Adipocyte (in vitro differentiated cells): ENCODE measurements at regions not wholly inside any gene's neighbourhood (a gene's known extent, or its start where the extent isn't known, plus 50 kb on each side); places are given as distances from the start of the nearest gene placed in this dataset.

Source experiments
- DNase-seq: peaks from one replicate; pipeline ENCODE4 v3.0.0-alpha.2; 2015; ENCODE audit warnings: low read depth
- H3K27me3 ChIP-seq: replicated peaks from 2 replicates; pipeline ENCODE4 v1.7.0; 2013; ENCODE audit warnings: mild to moderate bottlenecking, low read length, moderate library complexity; ENCODE audit not compliant: control insufficient read depth, insufficient read depth
- H3K36me3 ChIP-seq: 2 replicates; pipeline ENCODE4 v1.7.0; 2013; ENCODE audit warnings: low read length, mild to moderate bottlenecking, moderate library complexity; ENCODE audit not compliant: control insufficient read depth, insufficient read depth, severe bottlenecking
- H3K4me1 ChIP-seq: 2 replicates; pipeline ENCODE4 v1.7.0; 2013; ENCODE audit warnings: mild to moderate bottlenecking, low read length, moderate library complexity; ENCODE audit not compliant: control insufficient read depth, insufficient read depth
- H3K4me3 ChIP-seq: 2 replicates; pipeline ENCODE4 v1.7.0; 2013; ENCODE audit warnings: mild to moderate bottlenecking, low read length, moderate library complexity
- H3K9ac ChIP-seq: 2 replicates; pipeline ENCODE4 v1.7.0; 2013; ENCODE audit warnings: mild to moderate bottlenecking, low read length, moderate library complexity
- H3K9me3 ChIP-seq: 2 replicates; pipeline ENCODE4 v1.7.0; 2013; ENCODE audit warnings: mild to moderate bottlenecking, low read length, moderate library complexity; ENCODE audit not compliant: control insufficient read depth

DNA sequence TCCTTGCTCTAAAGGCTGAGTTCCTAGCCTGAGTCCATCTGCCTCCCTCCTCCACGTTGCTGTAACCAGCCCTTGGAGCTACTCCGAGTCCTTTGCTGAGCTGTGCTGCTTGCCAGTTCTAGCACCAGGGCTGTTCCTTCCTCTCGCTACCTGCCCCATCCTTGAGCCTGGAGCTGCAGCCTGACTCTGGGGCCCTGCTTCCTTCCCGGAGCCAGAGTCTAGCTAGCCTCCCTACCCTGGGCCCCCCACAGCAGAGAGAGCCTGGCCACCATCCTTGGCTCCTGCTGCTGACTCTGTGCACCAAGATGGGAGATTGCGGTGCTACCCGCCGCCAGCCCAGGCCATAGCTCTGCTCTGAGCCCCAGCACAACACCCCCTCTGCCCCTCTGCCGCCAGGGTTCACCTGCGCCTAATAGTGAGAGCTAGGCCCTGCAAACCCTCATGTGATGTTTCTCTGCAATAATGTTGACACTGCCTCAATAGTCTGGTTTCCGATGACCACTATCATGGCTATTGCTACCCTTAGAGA is 135.9 kb upstream of the ASB18 start:
- H3K27me3 ChIP-seq, result peaks cover 25% of the 10 kb centered on the region
- H3K9me3 ChIP-seq, result no peaks in the 10 kb centered on the region
- no peak for DNase-seq
- H3K4me1 ChIP-seq, result no peaks in the 10 kb centered on the region
- H3K36me3 ChIP-seq, result no peaks in the 10 kb centered on the region
- no peak overlapping the region for H3K4me3 ChIP-seq
- no peak overlapping the region for H3K9ac ChIP-seq

- no peaks in the 10 kb centered on the region for H3K4me1 ChIP-seq
- H3K9ac ChIP-seq, result no peak overlapping the region
- H3K27me3 ChIP-seq, result peaks cover 22% of the 10 kb centered on the region
- no peaks in the 10 kb centered on the region for H3K9me3 ChIP-seq
- no peak overlapping the region for H3K4me3 ChIP-seq
- no peak for DNase-seq
- H3K36me3 ChIP-seq, result no peaks in the 10 kb centered on the region
Observed at GRCh38 chr2:236400594-236401360, 136.6 kb upstream of the ASB18 start.

DNA sequence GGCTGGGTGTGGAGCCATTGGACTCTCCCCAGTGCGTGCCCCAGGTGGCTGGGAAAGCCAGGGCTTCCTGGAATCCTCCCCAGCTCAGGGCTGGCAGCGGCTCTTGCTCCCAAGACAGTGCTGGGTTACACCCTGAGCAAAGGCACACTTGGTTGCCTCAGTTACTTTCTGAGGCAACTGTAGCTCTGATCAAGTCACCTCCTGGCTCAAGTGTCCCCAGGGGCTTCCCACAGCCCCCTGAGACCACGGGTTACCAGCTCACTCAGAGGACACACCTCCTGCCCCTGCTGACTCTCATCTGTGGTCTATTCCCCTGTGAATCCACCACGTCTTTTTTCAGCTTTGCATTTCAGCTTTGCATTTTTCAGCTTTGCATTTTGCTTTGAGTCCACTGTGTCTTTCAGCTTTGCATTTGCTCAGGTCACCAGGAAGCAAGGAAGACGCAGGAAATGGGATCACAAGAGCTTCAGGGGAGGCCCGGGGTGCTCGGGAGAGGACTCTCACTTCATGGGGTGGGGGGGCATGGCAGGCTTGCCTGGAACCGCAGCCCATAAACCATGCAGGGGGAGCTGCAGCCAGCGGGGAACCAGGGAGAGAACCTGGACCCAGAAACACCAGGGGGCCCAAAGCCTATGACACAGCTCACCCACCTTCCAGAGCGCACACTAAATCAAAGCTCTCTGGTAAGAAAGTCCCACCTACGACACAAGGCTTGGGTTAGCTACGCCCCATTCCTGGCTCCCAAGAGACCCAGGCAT is 138.0 kb upstream of the ASB18 start:
- Histone ChIP-seq H3K4me1 (no peaks in the 10 kb centered on the region), H3K9me3 (no peaks in the 10 kb centered on the region), H3K9ac (no peak overlapping the region), H3K27me3 (peaks cover 22% of the 10 kb centered on the region), H3K36me3 (no peaks in the 10 kb centered on the region), H3K4me3 (no peak overlapping the region)
- no peak for DNase-seq

DNA sequence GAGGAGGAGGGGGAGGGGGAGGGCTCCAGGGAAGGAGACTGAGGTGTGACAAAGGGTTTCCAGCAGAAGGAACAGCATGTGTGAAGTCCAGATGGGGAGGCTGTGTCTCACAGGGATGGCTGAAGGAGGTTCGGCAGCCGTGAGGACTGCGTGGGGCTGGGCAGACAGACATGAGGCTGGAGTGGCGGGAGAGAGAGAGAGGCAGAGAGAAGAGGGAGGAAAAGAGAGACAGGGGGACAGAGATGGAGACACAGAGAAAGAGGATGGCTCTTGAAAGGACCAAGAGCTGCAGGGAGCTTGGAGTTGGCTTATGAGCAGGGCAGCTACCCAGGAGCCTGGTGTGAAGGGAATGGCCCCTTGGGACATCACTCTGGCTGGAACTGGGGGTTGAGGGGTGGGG is 138.9 kb upstream of the ASB18 start:
- no peaks in the 10 kb centered on the region for H3K9me3 ChIP-seq
- no peaks in the 10 kb centered on the region for H3K36me3 ChIP-seq
- peaks cover 20% of the 10 kb centered on the region for H3K27me3 ChIP-seq
- no peaks in the 10 kb centered on the region for H3K4me1 ChIP-seq
- DNase-seq, result no peak
- H3K4me3 ChIP-seq, result no peak overlapping the region
- H3K9ac ChIP-seq, result no peak overlapping the region

DNA sequence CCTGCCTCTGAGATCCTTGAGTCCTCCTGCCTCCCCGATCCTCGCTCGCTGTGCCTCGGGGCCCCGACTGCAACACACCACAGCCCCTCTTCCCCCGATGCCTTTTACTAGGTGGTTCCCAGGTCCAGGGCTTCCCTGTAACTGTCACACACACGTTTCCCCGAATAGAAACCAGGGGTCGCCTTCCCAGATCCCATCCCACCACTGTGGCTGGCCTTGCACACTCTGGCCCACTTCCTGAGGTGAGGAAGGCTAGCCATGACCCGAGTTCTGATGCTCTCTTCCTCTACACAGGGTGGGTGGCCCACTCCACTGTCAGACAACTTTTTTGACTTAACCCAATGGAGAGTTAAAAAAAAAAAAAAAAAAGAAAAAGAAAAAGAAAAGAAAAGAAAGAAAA is 139.6 kb upstream of the ASB18 start:
- Histone ChIP-seq H3K9me3 (peaks cover 5% of the 10 kb centered on the region), H3K4me3 (no peak overlapping the region), H3K27me3 (peaks cover 20% of the 10 kb centered on the region), H3K36me3 (no peaks in the 10 kb centered on the region), H3K9ac (no peak overlapping the region), H3K4me1 (no peaks in the 10 kb centered on the region)
- no peak for DNase-seq

GRCh38 chr2:236404346-236404745 is 140.1 kb upstream of the ASB18 start:
- Histone ChIP-seq H3K9me3 (peaks cover 6% of the 10 kb centered on the region), H3K36me3 (no peaks in the 10 kb centered on the region), H3K27me3 (peaks cover 20% of the 10 kb centered on the region), H3K4me3 (no peak overlapping the region), H3K4me1 (no peaks in the 10 kb centered on the region), H3K9ac (no peak overlapping the region)
- no peak for DNase-seq

DNA sequence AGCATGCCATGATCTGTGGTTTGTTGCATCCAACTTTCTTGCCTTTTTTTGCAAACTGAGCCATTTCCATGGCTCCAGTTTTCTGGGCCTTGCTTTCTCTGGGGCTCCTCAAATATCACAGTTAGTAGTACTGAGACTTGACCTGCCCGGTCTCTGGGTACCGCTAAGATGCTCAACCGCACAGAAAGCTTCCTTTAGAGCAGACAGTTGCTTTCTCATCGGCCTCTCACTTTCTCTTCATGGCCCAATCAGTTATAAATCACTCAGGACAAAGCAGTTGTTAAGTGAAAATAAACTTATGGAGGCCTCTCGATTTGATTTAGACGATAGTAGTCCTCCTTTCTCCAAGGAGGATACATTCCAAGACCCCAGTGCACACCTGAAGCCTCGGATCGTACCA is 141.2 kb upstream of the ASB18 start:
- Histone ChIP-seq H3K4me3 (no peak overlapping the region), H3K27me3 (peaks cover 20% of the 10 kb centered on the region), H3K4me1 (no peaks in the 10 kb centered on the region), H3K36me3 (no peaks in the 10 kb centered on the region), H3K9ac (no peak overlapping the region), H3K9me3 (peaks cover 6% of the 10 kb centered on the region)
- DNase-seq, result no peak

DNA sequence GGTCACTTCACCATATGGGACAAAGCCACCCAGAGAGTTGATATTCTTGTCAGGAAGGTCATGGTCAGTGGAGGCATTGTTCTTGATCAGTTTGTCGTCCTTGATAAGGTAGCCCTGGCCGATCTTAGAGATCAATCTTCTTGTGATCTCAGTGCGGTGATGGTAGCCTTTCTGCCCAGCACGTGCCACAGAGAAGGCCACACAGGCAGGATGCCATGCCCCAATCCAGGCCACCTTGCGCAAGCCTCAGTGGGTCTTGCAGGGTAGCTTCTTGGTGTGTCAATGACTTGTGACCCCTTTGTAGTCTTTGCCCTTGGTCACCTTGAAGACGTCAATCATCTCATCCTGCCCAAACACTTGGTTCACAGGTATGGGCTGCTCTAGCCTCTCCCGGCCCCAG is 143.9 kb upstream of the ASB18 start:
- DNase-seq, result no peak
- H3K4me3 ChIP-seq, result no peak overlapping the region
- no peak overlapping the region for H3K9ac ChIP-seq
- H3K9me3 ChIP-seq, result peaks cover 6% of the 10 kb centered on the region
- no peaks in the 10 kb centered on the region for H3K36me3 ChIP-seq
- peaks cover 13% of the 10 kb centered on the region for H3K27me3 ChIP-seq
- H3K4me1 ChIP-seq, result no peaks in the 10 kb centered on the region

DNA sequence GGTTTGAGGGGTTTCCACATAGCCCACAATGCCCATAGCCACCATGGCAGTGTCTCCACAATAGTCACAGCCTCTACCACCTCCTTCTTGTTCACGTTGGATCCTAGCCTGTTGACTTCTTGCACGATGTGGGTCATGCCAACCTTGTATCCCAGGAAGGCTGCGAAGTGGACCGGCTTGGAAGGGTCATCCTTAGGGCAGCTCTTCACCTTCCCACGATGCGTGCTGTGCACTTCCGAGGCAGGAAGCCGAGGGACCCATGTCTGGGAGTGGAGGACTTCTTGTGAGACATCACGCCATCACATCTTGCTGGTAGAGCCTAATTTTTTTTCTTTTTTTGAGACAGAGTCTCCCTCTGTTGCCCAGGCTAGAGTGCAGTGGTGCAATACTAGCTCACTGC is 144.6 kb upstream of the ASB18 start:
- Histone ChIP-seq H3K36me3 (no peaks in the 10 kb centered on the region), H3K9me3 (peaks cover 10% of the 10 kb centered on the region), H3K9ac (no peak overlapping the region), H3K27me3 (peaks cover 11% of the 10 kb centered on the region), H3K4me1 (no peaks in the 10 kb centered on the region), H3K4me3 (no peak overlapping the region)
- DNase-seq, result no peak

DNA sequence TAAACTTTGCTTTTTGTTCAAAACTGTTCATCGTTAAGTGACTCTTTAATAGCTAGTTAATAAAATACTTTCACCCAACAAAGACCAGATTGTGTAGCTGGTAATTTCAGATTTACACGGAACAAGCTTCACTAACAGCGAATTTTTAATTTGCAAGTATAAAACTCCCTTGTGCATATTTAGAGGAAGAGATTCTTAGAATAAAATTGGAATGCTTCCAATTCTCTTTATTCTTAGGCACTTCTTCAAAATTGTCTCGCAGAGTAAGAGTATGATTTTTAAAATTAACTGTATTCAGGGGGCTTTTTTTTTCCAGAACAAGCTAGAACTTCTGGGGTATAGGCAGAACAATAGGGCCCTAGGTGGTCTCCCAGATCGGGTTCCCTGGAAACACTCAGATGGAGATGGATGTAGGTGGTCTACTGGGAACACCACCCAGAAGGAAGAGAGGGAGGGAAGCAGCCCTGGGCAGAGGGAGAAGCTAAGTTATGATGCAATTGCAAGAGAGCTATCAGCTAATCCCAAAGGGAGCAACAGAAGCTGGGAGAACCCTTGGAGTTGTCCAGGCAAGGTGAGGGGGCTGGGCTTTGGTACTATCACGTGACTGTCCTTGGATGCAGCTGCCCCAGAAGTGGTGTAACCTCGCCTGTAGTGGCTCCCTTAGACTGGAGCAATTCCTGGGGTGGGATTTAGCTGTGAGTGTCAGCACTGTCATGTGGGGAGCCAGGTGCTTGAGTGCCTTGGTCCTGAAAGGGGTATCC is 151.7 kb upstream of the ASB18 start:
- H3K9ac ChIP-seq, result no peak overlapping the region
- DNase-seq, result no peak
- H3K36me3 ChIP-seq, result no peaks in the 10 kb centered on the region
- H3K4me3 ChIP-seq, result no peak overlapping the region
- no peaks in the 10 kb centered on the region for H3K4me1 ChIP-seq
- peaks cover 14% of the 10 kb centered on the region for H3K27me3 ChIP-seq
- peaks cover 4% of the 10 kb centered on the region for H3K9me3 ChIP-seq

DNA sequence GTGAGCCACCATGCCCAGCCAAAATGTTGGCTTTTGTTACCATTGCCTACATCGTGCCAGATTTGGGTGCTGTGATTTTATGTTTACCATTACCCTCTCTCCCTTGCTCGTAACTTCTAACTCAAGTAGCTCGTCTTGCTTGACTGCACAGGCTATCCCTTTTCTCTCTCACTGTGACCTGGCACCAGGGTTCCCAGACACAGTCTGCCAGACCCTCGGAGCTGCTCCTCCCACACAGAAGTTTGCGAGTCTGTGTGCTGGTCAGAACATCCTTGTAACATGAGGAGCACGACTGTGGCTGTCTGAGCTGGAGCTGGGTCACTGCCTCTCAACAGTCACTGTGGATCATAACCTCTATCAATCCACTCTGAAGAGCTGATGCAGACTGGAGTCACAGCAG is 152.5 kb upstream of the ACKR3 start:
- H3K36me3 ChIP-seq, result no peaks in the 10 kb centered on the region
- peaks cover 4% of the 10 kb centered on the region for H3K9me3 ChIP-seq
- no peak overlapping the region for H3K4me3 ChIP-seq
- no peak overlapping the region for H3K9ac ChIP-seq
- no peak for DNase-seq
- no peaks in the 10 kb centered on the region for H3K4me1 ChIP-seq
- H3K27me3 ChIP-seq, result peaks cover 14% of the 10 kb centered on the region
